ENCODE measurements at regions not wholly inside any gene's neighbourhood (a gene's known extent, or its start where the extent isn't known, plus 50 kb on each side); places are given as distances from the start of the nearest gene placed in this dataset.

- no peak for TF ChIP-seq POLR2AphosphoS5 (IDR thresholded peaks at IDR 0.05; ENCODE audit: low read depth)
- no peak for TF ChIP-seq CTCF (IDR thresholded peaks at IDR 0.05; ENCODE audit: insufficient read depth, low read length)
- TF ChIP-seq GABPA (IDR thresholded peaks at IDR 0.05; ENCODE audit: low read depth), result no peak
- TF ChIP-seq SPI1 (IDR thresholded peaks at IDR 0.05; ENCODE audit: borderline replicate concordance, low read depth), result no peak
- no peak for TF ChIP-seq REST (IDR thresholded peaks at IDR 0.05; ENCODE audit: insufficient replicate concordance, low read depth)
- no peak for DNase-seq (ENCODE audit: low read depth in 1 of 2, low spot score in 1 of 2)
- no peak overlapping the region for H3K27ac ChIP-seq (replicated peaks)
- H3K27me3 ChIP-seq (ENCODE audit: insufficient read depth, poor library complexity, severe bottlenecking), result no peaks in the 10 kb centered on the region
- no peak overlapping the region for H3K4me3 ChIP-seq (replicated peaks; ENCODE audit: insufficient read depth, low read length)
Observed at GRCh38 chr5:92962752-92963151, 618.3 kb downstream of the NR2F1-AS1 start.

GRCh38 chr5:92956886-92957285 is 624.1 kb downstream of the NR2F1-AS1 start:
- no peak for DNase-seq (ENCODE audit: low read depth in 1 of 2, low spot score in 1 of 2)
- TF ChIP-seq CTCF (IDR thresholded peaks at IDR 0.05; ENCODE audit: insufficient read depth, low read length) (no peak), REST (IDR thresholded peaks at IDR 0.05; ENCODE audit: insufficient replicate concordance, low read depth) (no peak), GABPA (IDR thresholded peaks at IDR 0.05; ENCODE audit: low read depth) (no peak), SPI1 (IDR thresholded peaks at IDR 0.05; ENCODE audit: borderline replicate concordance, low read depth) (no peak), POLR2AphosphoS5 (IDR thresholded peaks at IDR 0.05; ENCODE audit: low read depth) (no peak)
- no peak overlapping the region for H3K4me3 ChIP-seq (replicated peaks; ENCODE audit: insufficient read depth, low read length)
- H3K27me3 ChIP-seq (ENCODE audit: insufficient read depth, poor library complexity, severe bottlenecking), result no peaks in the 10 kb centered on the region
- H3K27ac ChIP-seq (replicated peaks), result no peak overlapping the region

- TF ChIP-seq GABPA (IDR thresholded peaks at IDR 0.05; ENCODE audit: low read depth) (no peak), SPI1 (IDR thresholded peaks at IDR 0.05; ENCODE audit: borderline replicate concordance, low read depth) (no peak), POLR2AphosphoS5 (IDR thresholded peaks at IDR 0.05; ENCODE audit: low read depth) (no peak), REST (IDR thresholded peaks at IDR 0.05; ENCODE audit: insufficient replicate concordance, low read depth) (no peak), CTCF (IDR thresholded peaks at IDR 0.05; ENCODE audit: insufficient read depth, low read length) (no peak)
- no peaks in the 10 kb centered on the region for H3K27me3 ChIP-seq (ENCODE audit: insufficient read depth, poor library complexity, severe bottlenecking)
- no peak overlapping the region for H3K4me3 ChIP-seq (replicated peaks; ENCODE audit: insufficient read depth, low read length)
- DNase-seq (ENCODE audit: low read depth in 1 of 2, low spot score in 1 of 2), result no peak
- no peak overlapping the region for H3K27ac ChIP-seq (replicated peaks)
Observed at GRCh38 chr5:92952243-92952642, 628.8 kb downstream of the NR2F1-AS1 start.

Measured in HL-60 (cell line).